ENCODE measurements at regions not wholly inside any gene's neighbourhood (a gene's known extent, or its start where the extent isn't known, plus 50 kb on each side); places are given as distances from the start of the nearest gene placed in this dataset.

DNA sequence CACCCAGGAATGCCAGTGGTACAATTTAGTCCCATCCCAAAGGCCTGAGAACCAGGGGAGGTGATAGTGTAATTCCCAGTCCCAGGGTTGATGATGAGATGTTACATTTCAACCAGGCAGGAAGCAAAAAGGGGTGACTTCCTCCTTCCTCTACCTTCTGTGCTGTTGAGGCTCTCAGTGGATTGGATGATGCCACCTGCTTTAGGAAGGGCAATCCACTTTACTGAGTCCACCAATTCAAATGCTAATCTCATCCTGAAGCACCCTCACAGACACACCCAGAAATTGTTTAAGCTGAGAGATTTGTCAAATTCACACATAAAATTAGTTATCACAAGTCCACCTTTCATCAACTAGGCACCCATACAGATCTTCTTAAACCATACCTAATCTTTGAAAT is 418.5 kb upstream of the GOLIM4 start:
- Histone ChIP-seq H4K20me1 (ENCODE audit: insufficient read depth, low read length) (no peaks in the 10 kb centered on the region), H2BK120ac (ENCODE audit: low read depth, low read length) (no peak overlapping the region), H3K56ac (ENCODE audit: extremely low read depth, insufficient read depth, low read length) (no peak overlapping the region), H3K18ac (ENCODE audit: low read depth, low read length) (no peak overlapping the region), H4K8ac (ENCODE audit: low read depth in 2 of 2, low read length in 2 of 2) (no peak overlapping the region), H3K9me3 (ENCODE audit: control insufficient read depth, insufficient read depth, low read length) (no peaks in the 10 kb centered on the region), H3K4me2 (ENCODE audit: low read depth, low read length) (no peak overlapping the region), H2AK9ac (replicated peaks; ENCODE audit: low read depth, low read length, poor library complexity) (no peak overlapping the region), H3K14ac (replicated peaks; ENCODE audit: low read depth, low read length) (no peak overlapping the region), H2AFZ (replicated peaks; ENCODE audit: low read length, poor library complexity) (no peak overlapping the region), H3K27me3 (ENCODE audit: control insufficient read depth, insufficient read depth, low read length) (no peaks in the 10 kb centered on the region), H4K5ac (ENCODE audit: low read depth, low read length) (no peak overlapping the region), H3K9me1 (ENCODE audit: insufficient read depth, low read length) (no peaks in the 10 kb centered on the region), H3K27ac (ENCODE audit: insufficient read depth, low read length) (no peak overlapping the region), H2BK5ac (ENCODE audit: low read depth, low read length, poor library complexity, severe bottlenecking) (no peak overlapping the region), H2AK5ac (ENCODE audit: low read depth, low read length) (no peak overlapping the region), H4K91ac (ENCODE audit: insufficient read depth, low read depth, low read length) (no peak overlapping the region), H2BK20ac (ENCODE audit: low read depth, low read length) (no peak overlapping the region), H3K36me3 (ENCODE audit: control insufficient read depth, insufficient read depth, low read length) (no peaks in the 10 kb centered on the region), H3K79me1 (ENCODE audit: low read depth in 1 of 2, low read length in 2 of 2) (no peaks in the 10 kb centered on the region), H3K4me1 (ENCODE audit: control insufficient read depth, insufficient read depth, low read length) (no peaks in the 10 kb centered on the region), H3K4ac (ENCODE audit: low read depth, low read length) (no peak overlapping the region), H3K23ac (ENCODE audit: low read depth, low read length) (no peak overlapping the region), H3K9ac (ENCODE audit: low read depth, low read length) (no peak overlapping the region), H2BK15ac (ENCODE audit: low read depth, low read length) (no peak overlapping the region), H3K4me3 (ENCODE audit: insufficient read depth, low read depth, low read length) (no peak overlapping the region)
- intact Hi-C loops (cut with micrococcal nuclease) (loop anchor here (5.0 kb wide), 1 partner anchor 108 kb away; no protein-coding TSS in a partner anchor), dilution Hi-C loops (cut with HindIII; ENCODE audit: low sequenced_read_pairs, unreplicated experiment) (no loop called here), in situ Hi-C loops (cut with MboI; ENCODE audit: low sequenced_read_pairs) (loop anchor here (5.0 kb wide), 1 partner anchor 333 kb away; no protein-coding TSS in a partner anchor)
- ATAC-seq (ENCODE audit: low read depth) (no peak), DNase-seq (no peak)
- ChIA-PET CTCF (interaction anchor here (1.5 kb wide), 1 partner anchor 333 kb away, joined by 3 read pairs; no protein-coding TSS in a partner anchor), POLR2A (ENCODE audit: unreplicated experiment) (no interaction called here)
- BruUV-seq (replicated peaks): no TSS peak
- TF ChIP-seq, protein P1, sequence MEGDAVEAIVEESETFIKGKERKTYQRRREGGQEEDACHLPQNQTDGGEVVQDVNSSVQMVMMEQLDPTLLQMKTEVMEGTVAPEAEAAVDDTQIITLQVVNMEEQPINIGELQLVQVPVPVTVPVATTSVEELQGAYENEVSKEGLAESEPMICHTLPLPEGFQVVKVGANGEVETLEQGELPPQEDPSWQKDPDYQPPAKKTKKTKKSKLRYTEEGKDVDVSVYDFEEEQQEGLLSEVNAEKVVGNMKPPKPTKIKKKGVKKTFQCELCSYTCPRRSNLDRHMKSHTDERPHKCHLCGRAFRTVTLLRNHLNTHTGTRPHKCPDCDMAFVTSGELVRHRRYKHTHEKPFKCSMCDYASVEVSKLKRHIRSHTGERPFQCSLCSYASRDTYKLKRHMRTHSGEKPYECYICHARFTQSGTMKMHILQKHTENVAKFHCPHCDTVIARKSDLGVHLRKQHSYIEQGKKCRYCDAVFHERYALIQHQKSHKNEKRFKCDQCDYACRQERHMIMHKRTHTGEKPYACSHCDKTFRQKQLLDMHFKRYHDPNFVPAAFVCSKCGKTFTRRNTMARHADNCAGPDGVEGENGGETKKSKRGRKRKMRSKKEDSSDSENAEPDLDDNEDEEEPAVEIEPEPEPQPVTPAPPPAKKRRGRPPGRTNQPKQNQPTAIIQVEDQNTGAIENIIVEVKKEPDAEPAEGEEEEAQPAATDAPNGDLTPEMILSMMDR (conservative IDR thresholded peaks at IDR 0.05; ENCODE audit: low read depth, low read length): no peak
- TF ChIP-seq, protein P2, sequence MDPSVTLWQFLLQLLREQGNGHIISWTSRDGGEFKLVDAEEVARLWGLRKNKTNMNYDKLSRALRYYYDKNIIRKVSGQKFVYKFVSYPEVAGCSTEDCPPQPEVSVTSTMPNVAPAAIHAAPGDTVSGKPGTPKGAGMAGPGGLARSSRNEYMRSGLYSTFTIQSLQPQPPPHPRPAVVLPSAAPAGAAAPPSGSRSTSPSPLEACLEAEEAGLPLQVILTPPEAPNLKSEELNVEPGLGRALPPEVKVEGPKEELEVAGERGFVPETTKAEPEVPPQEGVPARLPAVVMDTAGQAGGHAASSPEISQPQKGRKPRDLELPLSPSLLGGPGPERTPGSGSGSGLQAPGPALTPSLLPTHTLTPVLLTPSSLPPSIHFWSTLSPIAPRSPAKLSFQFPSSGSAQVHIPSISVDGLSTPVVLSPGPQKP (IDR thresholded peaks at IDR 0.05; ENCODE audit: borderline replicate concordance, low read depth, low read length): no peak
- TF ChIP-seq RCOR1 (IDR thresholded peaks at IDR 0.05; ENCODE audit: insufficient replicate concordance, low read length) (no peak), NFE2L2 (IDR thresholded peaks at IDR 0.05; ENCODE audit: low read depth, low read length) (no peak), CHD1 (IDR thresholded peaks at IDR 0.05; ENCODE audit: low read depth, low read length) (no peak), MAZ (IDR thresholded peaks at IDR 0.05; ENCODE audit: borderline replicate concordance, low read depth, low read length) (no peak), SMC3 (IDR thresholded peaks at IDR 0.05; ENCODE audit: low read depth, low read length) (no peak), POLR2A (IDR thresholded peaks at IDR 0.05; ENCODE audit: low read depth, low read length) (no peak), FOS (IDR thresholded peaks at IDR 0.05; ENCODE audit: low read depth, low read length) (no peak), RFX5 (IDR thresholded peaks at IDR 0.05; ENCODE audit: low read depth, low read length) (no peak), RAD21 (IDR thresholded peaks at IDR 0.05; ENCODE audit: low read length) (no peak), CEBPB (IDR thresholded peaks at IDR 0.05; ENCODE audit: low read depth, low read length) (no peak), MAFK (IDR thresholded peaks at IDR 0.05; ENCODE audit: low read depth, low read length) (no peak), MXI1 (IDR thresholded peaks at IDR 0.05; ENCODE audit: borderline replicate concordance, low read depth, low read length) (no peak), BHLHE40 (IDR thresholded peaks at IDR 0.05; ENCODE audit: low read depth, low read length) (no peak)
- TF ChIP-seq, protein P3, sequence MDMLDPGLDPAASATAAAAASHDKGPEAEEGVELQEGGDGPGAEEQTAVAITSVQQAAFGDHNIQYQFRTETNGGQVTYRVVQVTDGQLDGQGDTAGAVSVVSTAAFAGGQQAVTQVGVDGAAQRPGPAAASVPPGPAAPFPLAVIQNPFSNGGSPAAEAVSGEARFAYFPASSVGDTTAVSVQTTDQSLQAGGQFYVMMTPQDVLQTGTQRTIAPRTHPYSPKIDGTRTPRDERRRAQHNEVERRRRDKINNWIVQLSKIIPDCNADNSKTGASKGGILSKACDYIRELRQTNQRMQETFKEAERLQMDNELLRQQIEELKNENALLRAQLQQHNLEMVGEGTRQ (IDR thresholded peaks at IDR 0.05; ENCODE audit: low read depth, low read length): no peak
